WERI-Rb-1 (cell line): ENCODE measurements at regions not wholly inside any gene's neighbourhood (a gene's known extent, or its start where the extent isn't known, plus 50 kb on each side); places are given as distances from the start of the nearest gene placed in this dataset.

Experiments
- DNase-seq: peaks from one replicate; pipeline ENCODE4 v3.0.0-alpha.2; 2020
- H3K27ac ChIP-seq: fragments of 250-450 bp; sonication (Bioruptor Pico); 2 replicates; pipeline ENCODE4 v1.5.1; 2020; ENCODE audit warnings: mild to moderate bottlenecking, moderate library complexity
- H3K27me3 ChIP-seq: fragments of 250-450 bp; sonication (Bioruptor Pico); 2 replicates; pipeline ENCODE4 v1.5.1; 2021; ENCODE audit warnings: mild to moderate bottlenecking, low read depth, moderate library complexity; ENCODE audit not compliant: insufficient read depth, severe bottlenecking
- H3K36me3 ChIP-seq: fragments of 250-450 bp; sonication (Bioruptor Pico); 2 replicates; pipeline ENCODE4 v1.5.1; 2020; ENCODE audit warnings: mild to moderate bottlenecking, moderate library complexity
- H3K4me3 ChIP-seq: 2 replicates; pipeline ENCODE4 v1.5.1; 2011; ENCODE audit warnings: low read depth, mild to moderate bottlenecking, control low read depth, low read length
- H3K9me3 ChIP-seq: fragments of 250-450 bp; sonication (Bioruptor Pico); 2 replicates; pipeline ENCODE4 v1.5.1; 2021; ENCODE audit warnings: mild to moderate bottlenecking, moderate library complexity; ENCODE audit not compliant: severe bottlenecking
- TF ChIP-seq, protein P1 (sequence below): IDR thresholded peaks from 2 replicates; pipeline ENCODE4 v1.5.1; 2011; ENCODE audit warnings: low read depth, mild to moderate bottlenecking, control low read depth, inconsistent platforms, low read length

- Histone ChIP-seq H3K9me3 (no peaks in the 10 kb centered on the region), H3K36me3 (no peaks in the 10 kb centered on the region), H3K27ac (no peak overlapping the region), H3K4me3 (no peak overlapping the region), H3K27me3 (no peaks in the 10 kb centered on the region)
- DNase-seq, result no peak
- TF ChIP-seq, protein P1, sequence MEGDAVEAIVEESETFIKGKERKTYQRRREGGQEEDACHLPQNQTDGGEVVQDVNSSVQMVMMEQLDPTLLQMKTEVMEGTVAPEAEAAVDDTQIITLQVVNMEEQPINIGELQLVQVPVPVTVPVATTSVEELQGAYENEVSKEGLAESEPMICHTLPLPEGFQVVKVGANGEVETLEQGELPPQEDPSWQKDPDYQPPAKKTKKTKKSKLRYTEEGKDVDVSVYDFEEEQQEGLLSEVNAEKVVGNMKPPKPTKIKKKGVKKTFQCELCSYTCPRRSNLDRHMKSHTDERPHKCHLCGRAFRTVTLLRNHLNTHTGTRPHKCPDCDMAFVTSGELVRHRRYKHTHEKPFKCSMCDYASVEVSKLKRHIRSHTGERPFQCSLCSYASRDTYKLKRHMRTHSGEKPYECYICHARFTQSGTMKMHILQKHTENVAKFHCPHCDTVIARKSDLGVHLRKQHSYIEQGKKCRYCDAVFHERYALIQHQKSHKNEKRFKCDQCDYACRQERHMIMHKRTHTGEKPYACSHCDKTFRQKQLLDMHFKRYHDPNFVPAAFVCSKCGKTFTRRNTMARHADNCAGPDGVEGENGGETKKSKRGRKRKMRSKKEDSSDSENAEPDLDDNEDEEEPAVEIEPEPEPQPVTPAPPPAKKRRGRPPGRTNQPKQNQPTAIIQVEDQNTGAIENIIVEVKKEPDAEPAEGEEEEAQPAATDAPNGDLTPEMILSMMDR, result no peak
These were observed 251.7 kb downstream of the WNT5A start for GRCh38 chr3:55235416-55235815.

GRCh38 chr3:55226696-55227095, 260.4 kb downstream of the WNT5A start:
- TF ChIP-seq, protein P1, result no peak
- H3K36me3 ChIP-seq, result no peaks in the 10 kb centered on the region
- H3K4me3 ChIP-seq, result no peak overlapping the region
- H3K9me3 ChIP-seq, result no peaks in the 10 kb centered on the region
- no peaks in the 10 kb centered on the region for H3K27me3 ChIP-seq
- DNase-seq, result no peak
- no peak overlapping the region for H3K27ac ChIP-seq

GRCh38 chr3:55218577-55218976, 268.5 kb downstream of the WNT5A start:
- H3K27me3 ChIP-seq, result no peaks in the 10 kb centered on the region
- H3K4me3 ChIP-seq, result no peak overlapping the region
- H3K36me3 ChIP-seq, result no peaks in the 10 kb centered on the region
- no peak overlapping the region for H3K27ac ChIP-seq
- H3K9me3 ChIP-seq, result no peaks in the 10 kb centered on the region
- no peak for DNase-seq
- TF ChIP-seq, protein P1, result no peak

DNA sequence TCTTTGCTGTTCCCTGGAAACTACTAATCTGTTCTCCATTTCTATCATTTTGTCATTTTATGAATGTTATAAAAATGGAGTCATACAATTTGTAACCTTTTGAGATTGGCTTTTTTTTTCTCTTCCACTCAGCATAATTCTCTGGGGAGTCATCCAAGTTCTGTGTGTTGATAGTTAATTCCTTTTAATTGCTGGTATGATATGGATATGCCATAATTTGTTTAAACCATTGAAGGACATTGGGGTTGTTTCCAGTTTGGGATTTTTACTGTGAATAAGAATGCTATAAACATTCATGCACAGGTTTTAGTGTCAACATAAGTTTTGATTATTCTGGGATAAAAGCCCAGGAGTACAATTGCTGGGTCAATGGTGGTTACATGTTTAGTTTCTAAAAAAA, 279.4 kb downstream of the WNT5A start:
- DNase-seq, result no peak
- no peak overlapping the region for H3K27ac ChIP-seq
- no peak overlapping the region for H3K4me3 ChIP-seq
- TF ChIP-seq, protein P1, result no peak
- H3K27me3 ChIP-seq, result no peaks in the 10 kb centered on the region
- H3K36me3 ChIP-seq, result no peaks in the 10 kb centered on the region
- no peaks in the 10 kb centered on the region for H3K9me3 ChIP-seq

DNA sequence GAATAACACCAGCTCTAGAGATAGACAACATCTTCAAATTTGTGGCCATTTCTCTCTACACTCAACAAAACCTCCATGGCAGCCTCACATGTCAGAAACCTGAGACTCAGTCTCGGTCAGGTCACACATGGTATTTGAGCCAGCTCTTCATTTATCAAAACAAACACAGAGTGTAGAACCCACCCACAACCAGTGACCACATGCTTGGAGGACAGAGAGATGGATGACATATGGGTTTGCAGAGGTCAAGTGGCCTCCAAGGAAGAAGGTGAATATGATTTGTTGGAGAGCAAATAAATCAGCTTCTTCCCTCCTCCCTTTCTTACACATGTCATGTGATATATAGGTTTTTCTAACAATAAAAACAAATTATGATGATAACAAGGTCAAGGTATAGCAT, 278.1 kb upstream of the LRTM1 start:
- no peaks in the 10 kb centered on the region for H3K36me3 ChIP-seq
- no peak for DNase-seq
- no peak overlapping the region for H3K4me3 ChIP-seq
- no peak overlapping the region for H3K27ac ChIP-seq
- no peaks in the 10 kb centered on the region for H3K27me3 ChIP-seq
- H3K9me3 ChIP-seq, result no peaks in the 10 kb centered on the region
- TF ChIP-seq, protein P1, result no peak

GRCh38 chr3:55204417-55204816, 276.6 kb upstream of the LRTM1 start:
- no peaks in the 10 kb centered on the region for H3K9me3 ChIP-seq
- H3K27ac ChIP-seq, result no peak overlapping the region
- no peak overlapping the region for H3K4me3 ChIP-seq
- no peak for DNase-seq
- TF ChIP-seq, protein P1, result no peak
- H3K27me3 ChIP-seq, result no peaks in the 10 kb centered on the region
- H3K36me3 ChIP-seq, result no peaks in the 10 kb centered on the region
